ENCODE measurements at regions not wholly inside any gene's neighbourhood (a gene's known extent, or its start where the extent isn't known, plus 50 kb on each side); places are given as distances from the start of the nearest gene placed in this dataset.
"Not testable (repeated sequence)": the region's sequence is repeated elsewhere in the genome, so short reads cannot be mapped to it uniquely, and the experiment has no call there.

- TF ChIP-seq, protein P1, sequence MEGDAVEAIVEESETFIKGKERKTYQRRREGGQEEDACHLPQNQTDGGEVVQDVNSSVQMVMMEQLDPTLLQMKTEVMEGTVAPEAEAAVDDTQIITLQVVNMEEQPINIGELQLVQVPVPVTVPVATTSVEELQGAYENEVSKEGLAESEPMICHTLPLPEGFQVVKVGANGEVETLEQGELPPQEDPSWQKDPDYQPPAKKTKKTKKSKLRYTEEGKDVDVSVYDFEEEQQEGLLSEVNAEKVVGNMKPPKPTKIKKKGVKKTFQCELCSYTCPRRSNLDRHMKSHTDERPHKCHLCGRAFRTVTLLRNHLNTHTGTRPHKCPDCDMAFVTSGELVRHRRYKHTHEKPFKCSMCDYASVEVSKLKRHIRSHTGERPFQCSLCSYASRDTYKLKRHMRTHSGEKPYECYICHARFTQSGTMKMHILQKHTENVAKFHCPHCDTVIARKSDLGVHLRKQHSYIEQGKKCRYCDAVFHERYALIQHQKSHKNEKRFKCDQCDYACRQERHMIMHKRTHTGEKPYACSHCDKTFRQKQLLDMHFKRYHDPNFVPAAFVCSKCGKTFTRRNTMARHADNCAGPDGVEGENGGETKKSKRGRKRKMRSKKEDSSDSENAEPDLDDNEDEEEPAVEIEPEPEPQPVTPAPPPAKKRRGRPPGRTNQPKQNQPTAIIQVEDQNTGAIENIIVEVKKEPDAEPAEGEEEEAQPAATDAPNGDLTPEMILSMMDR (IDR thresholded peaks at IDR 0.05) = no peak
- DNase-seq (ENCODE audit: low spot score) = no peak
- ATAC-seq (ENCODE audit: insufficient number of reproducible peaks, low FRiP score, low read depth) = no peak
Observed at GRCh38 chr9:105116052-105116868, 128.2 kb upstream of the SLC44A1 start.

DNA sequence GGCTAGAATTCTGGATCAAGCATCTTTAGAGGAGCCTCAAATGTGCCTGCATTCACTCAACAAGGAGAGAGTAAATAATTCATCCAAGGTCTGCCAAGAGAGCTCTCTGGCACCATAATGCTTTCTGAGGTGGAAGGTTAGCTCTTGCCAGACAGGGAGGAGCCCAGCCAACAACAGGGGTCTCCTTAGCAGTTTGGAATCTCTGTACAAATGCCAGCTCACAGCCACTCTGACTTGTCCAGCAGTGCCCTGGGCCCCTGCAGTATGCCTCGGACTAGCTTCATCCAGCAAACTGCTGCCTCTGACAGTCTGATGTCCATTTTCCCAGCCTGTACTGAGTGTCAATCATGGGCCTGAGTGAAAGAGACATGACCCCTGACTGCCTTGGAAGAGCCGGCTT is 127.2 kb upstream of the SLC44A1 start:
- no peaks in the 10 kb centered on the region for H3K36me3 ChIP-seq
- H3K4me1 ChIP-seq (ENCODE audit: control insufficient read depth in 1 of 2, low read depth in 2 of 2) = no peaks in the 10 kb centered on the region
- DNase-seq (ENCODE audit: low spot score) (no peak), ATAC-seq (ENCODE audit: insufficient number of reproducible peaks, low FRiP score, low read depth) (no peak)
- no peaks in the 10 kb centered on the region for H3K27me3 ChIP-seq (replicated peaks; ENCODE audit: insufficient read depth)
- TF ChIP-seq, protein P1 (IDR thresholded peaks at IDR 0.05) = no peak
- no peak overlapping the region for H3K27ac ChIP-seq
- no peaks in the 10 kb centered on the region for H3K9me3 ChIP-seq
- H3K4me3 ChIP-seq = no peak overlapping the region

More at GRCh38 chr9:105116052-105116868, 128.2 kb upstream of the SLC44A1 start:
- Histone ChIP-seq H3K27me3 (replicated peaks; ENCODE audit: insufficient read depth) (no peaks in the 10 kb centered on the region), H3K4me3 (no peak overlapping the region), H3K27ac (no peak overlapping the region), H3K4me1 (ENCODE audit: control insufficient read depth in 1 of 2, low read depth in 2 of 2) (no peaks in the 10 kb centered on the region), H3K9me3 (no peaks in the 10 kb centered on the region), H3K36me3 (no peaks in the 10 kb centered on the region)

GRCh38 chr9:105118636-105119035 is 125.8 kb upstream of the SLC44A1 start:
- TF ChIP-seq, protein P1 (IDR thresholded peaks at IDR 0.05) = no peak
- no peak overlapping the region for H3K27ac ChIP-seq
- DNase-seq (ENCODE audit: low spot score) (no peak), ATAC-seq (ENCODE audit: insufficient number of reproducible peaks, low FRiP score, low read depth) (no peak)
- no peak overlapping the region for H3K4me3 ChIP-seq
- no peaks in the 10 kb centered on the region for H3K27me3 ChIP-seq (replicated peaks; ENCODE audit: insufficient read depth)
- H3K9me3 ChIP-seq = no peaks in the 10 kb centered on the region
- H3K36me3 ChIP-seq = no peaks in the 10 kb centered on the region
- H3K4me1 ChIP-seq (ENCODE audit: control insufficient read depth in 1 of 2, low read depth in 2 of 2) = no peaks in the 10 kb centered on the region

- Histone ChIP-seq H3K4me3 (no peak overlapping the region), H3K9me3 (no peaks in the 10 kb centered on the region), H3K27me3 (replicated peaks; ENCODE audit: insufficient read depth) (no peaks in the 10 kb centered on the region), H3K27ac (no peak overlapping the region), H3K4me1 (ENCODE audit: control insufficient read depth in 1 of 2, low read depth in 2 of 2) (no peaks in the 10 kb centered on the region), H3K36me3 (no peaks in the 10 kb centered on the region)
- TF ChIP-seq, protein P1 (IDR thresholded peaks at IDR 0.05) = no peak
- ATAC-seq (ENCODE audit: insufficient number of reproducible peaks, low FRiP score, low read depth) (no peak), DNase-seq (ENCODE audit: low spot score) (no peak)
Observed at GRCh38 chr9:105119156-105119555, 125.3 kb upstream of the SLC44A1 start.

DNA sequence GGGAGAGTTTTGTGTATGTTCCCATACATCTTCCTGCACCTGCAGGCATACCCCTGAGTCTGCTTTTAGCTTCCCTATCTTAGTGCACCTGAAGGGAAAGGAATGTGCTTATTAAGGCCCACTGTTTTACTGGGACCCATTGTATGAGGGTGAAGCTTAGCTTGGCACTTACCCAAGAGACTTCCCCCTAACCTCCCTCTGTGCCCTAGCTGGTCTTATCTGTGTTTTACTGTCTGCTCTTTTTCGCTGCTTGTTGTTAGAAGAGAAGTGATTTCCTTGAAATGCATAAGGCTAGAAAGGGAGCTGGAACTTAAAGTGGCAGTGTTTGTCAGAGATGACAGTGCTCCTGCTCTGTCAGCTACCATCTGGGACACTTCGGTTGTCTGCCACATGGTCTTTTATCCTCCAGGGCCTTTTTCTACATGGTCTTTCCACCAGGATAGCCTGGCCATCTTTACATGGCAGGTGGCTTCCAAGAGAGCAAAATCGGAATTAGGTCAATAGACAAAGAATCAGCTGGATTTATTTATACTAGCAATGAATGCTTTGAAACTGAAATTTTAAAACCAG is 122.5 kb upstream of the SLC44A1 start:
- TF ChIP-seq, protein P1 (IDR thresholded peaks at IDR 0.05) = no peak

GRCh38 chr9:105124598-105124997 is 119.9 kb upstream of the SLC44A1 start:
- not testable (repeated sequence) for DNase-seq (ENCODE audit: low spot score)

More for the DNA sequence above, 122.5 kb upstream of the SLC44A1 start:
- ATAC-seq (ENCODE audit: insufficient number of reproducible peaks, low FRiP score, low read depth) (no peak), DNase-seq (ENCODE audit: low spot score) (no peak)
- no peaks in the 10 kb centered on the region for H3K9me3 ChIP-seq
- peaks cover 0 to under 1% of the 10 kb centered on the region in 2 donors for H3K4me1 ChIP-seq (ENCODE audit: control insufficient read depth in 1 of 2, low read depth in 2 of 2)
- no peak overlapping the region for H3K27ac ChIP-seq
- H3K4me3 ChIP-seq = no peak overlapping the region
- no peaks in the 10 kb centered on the region for H3K36me3 ChIP-seq
- H3K27me3 ChIP-seq (replicated peaks; ENCODE audit: insufficient read depth) = no peaks in the 10 kb centered on the region

More at GRCh38 chr9:105124598-105124997, 119.9 kb upstream of the SLC44A1 start:
- H3K4me1 ChIP-seq (ENCODE audit: control insufficient read depth in 1 of 2, low read depth in 2 of 2); H3K27me3 ChIP-seq (replicated peaks; ENCODE audit: insufficient read depth); H3K9me3 ChIP-seq; ATAC-seq (ENCODE audit: insufficient number of reproducible peaks, low FRiP score, low read depth); H3K36me3 ChIP-seq; H3K4me3 ChIP-seq; H3K27ac ChIP-seq: not testable (repeated sequence)
